Caco-2 (cell line): ENCODE measurements at regions not wholly inside any gene's neighbourhood (a gene's known extent, or its start where the extent isn't known, plus 50 kb on each side); places are given as distances from the start of the nearest gene placed in this dataset.

Source experiments
- BruUV-seq: library from RNA; stranded (reverse); fragments of 400-500 nt; replicated peaks from 2 replicates; lab custom pipeline; 2021; lab: Mats Ljungman, UMichigan
- CTCF ChIA-PET: fragments of 300-600 bp; sonication (Branson Sonifier 250); formaldehyde crosslinking; loops from one replicate; lab custom pipeline; 2022; ENCODE audit warnings: antibody characterized with exemption; lab: Charles Lee
- POLR2A ChIA-PET: fragments of 300-600 bp; sonication (Branson Sonifier 250); formaldehyde crosslinking; loops from one replicate; lab custom pipeline; 2022; ENCODE audit warnings: antibody characterized with exemption; lab: Charles Lee
- DNase-seq, 2 experiments: peaks; one replicate each; pipeline versions ENCODE4 v3.0.0 to v3.0.0-alpha.2; 2020 to 2022
- H3K27me3 ChIP-seq: replicated peaks from 2 replicates; pipeline ENCODE4 v1.6.0; 2011; ENCODE audit warnings: low read length; ENCODE audit not compliant: control insufficient read depth, insufficient read depth
- H3K36me3 ChIP-seq: 2 replicates; pipeline ENCODE4 v1.5.1; 2011; ENCODE audit warnings: low read length; ENCODE audit not compliant: control insufficient read depth, insufficient read depth
- H3K4me1 ChIP-seq: fragments of 250-450 bp; sonication (Bioruptor Pico); 2 replicates; pipeline ENCODE4 v1.5.1; 2020; ENCODE audit warnings: mild to moderate bottlenecking
- H3K4me3 ChIP-seq: 2 replicates; pipeline ENCODE4 v1.5.1; 2011; ENCODE audit warnings: low read depth, mild to moderate bottlenecking, control low read depth, low read length
- H3K9me3 ChIP-seq: fragments of 250-450 bp; sonication (Bioruptor Pico); 2 replicates; pipeline ENCODE4 v1.5.1; 2020; ENCODE audit warnings: mild to moderate bottlenecking, moderate library complexity
- H3K27ac Mint-ChIP-seq: one replicate; pipeline ENCODE4 v1.8.0; 2022; ENCODE audit warnings: mixed read lengths; ENCODE audit not compliant: unreplicated experiment
- H3K27me3 Mint-ChIP-seq: one replicate; pipeline ENCODE4 v1.8.0; 2022; ENCODE audit warnings: mixed read lengths; ENCODE audit not compliant: insufficient read depth, unreplicated experiment
- H3K36me3 Mint-ChIP-seq: one replicate; pipeline ENCODE4 v1.8.0; 2022; ENCODE audit warnings: mild to moderate bottlenecking, mixed read lengths; ENCODE audit not compliant: insufficient read depth, unreplicated experiment
- H3K4me1 Mint-ChIP-seq: one replicate; pipeline ENCODE4 v1.8.0; 2022; ENCODE audit warnings: low read depth, mixed read lengths; ENCODE audit not compliant: unreplicated experiment
- H3K4me3 Mint-ChIP-seq: one replicate; pipeline ENCODE4 v1.8.0; 2022; ENCODE audit warnings: mild to moderate bottlenecking, moderate library complexity, mixed read lengths; ENCODE audit not compliant: unreplicated experiment
- H3K9me3 Mint-ChIP-seq: one replicate; pipeline ENCODE4 v1.8.0; 2022; ENCODE audit warnings: mixed read lengths; ENCODE audit not compliant: unreplicated experiment
- CTCF ChIP-seq, 2 experiments: fragments of 200-600 bp in 1 of 2; IDR thresholded peaks; 1 replicate in 1 of 2; 2 replicates in 1 of 2; pipeline versions ENCODE4 v1.5.1 to v1.8.0; 2011 to 2022; ENCODE audit warnings: antibody characterized with exemption in 1 of 2, control low read depth in 1 of 2, inconsistent platforms in 1 of 2, low read depth in 1 of 2, low read length in 1 of 2, mild to moderate bottlenecking in 1 of 2, moderate library complexity in 1 of 2; ENCODE audit not compliant: insufficient read depth in 1 of 2, severe bottlenecking in 1 of 2, unreplicated experiment in 1 of 2
- intact Hi-C: fragments of 100-400 bp; cut with micrococcal nuclease; formaldehyde crosslinking; loops from one replicate; pipeline ENCODE4 v1.10.0; 2022; ENCODE audit not compliant: unreplicated experiment

GRCh38 chr6:67976486-67976885 is 658.6 kb upstream of the ADGRB3 start:
- no peaks in the 10 kb centered on the region for H3K4me1 ChIP-seq
- intact Hi-C loops: no loop called here
- no peaks in the 10 kb centered on the region for H3K9me3 ChIP-seq
- no peaks in the 10 kb centered on the region for H3K27me3 ChIP-seq
- ChIA-PET CTCF (no interaction called here), POLR2A (no interaction called here)
- H3K36me3 ChIP-seq: no peaks in the 10 kb centered on the region
- Mint-ChIP-seq H3K9me3 (no peaks in the 10 kb centered on the region), H3K27ac (no peak overlapping the region), H3K4me3 (no peak overlapping the region), H3K36me3 (no peaks in the 10 kb centered on the region), H3K4me1 (no peaks in the 10 kb centered on the region), H3K27me3 (no peaks in the 10 kb centered on the region)
- TF ChIP-seq CTCF (IDR thresholded peaks at IDR 0.05; ENCODE audit: insufficient read depth in 1 of 2, low read depth in 1 of 2, low read length in 1 of 2, severe bottlenecking in 1 of 2, unreplicated experiment in 1 of 2): no peak
- no peak overlapping the region for H3K4me3 ChIP-seq
- no TSS peak for BruUV-seq
- DNase-seq: no peak

- no peaks in the 10 kb centered on the region for H3K9me3 Mint-ChIP-seq
- no peak for TF ChIP-seq CTCF (IDR thresholded peaks at IDR 0.05; ENCODE audit: insufficient read depth in 1 of 2, low read depth in 1 of 2, low read length in 1 of 2, severe bottlenecking in 1 of 2, unreplicated experiment in 1 of 2)
- no peak for DNase-seq
- H3K4me1 Mint-ChIP-seq: no peaks in the 10 kb centered on the region
- POLR2A ChIA-PET: no interaction called here
- CTCF ChIA-PET: no interaction called here
- no peaks in the 10 kb centered on the region for H3K27me3 Mint-ChIP-seq
- Histone ChIP-seq H3K4me3 (no peak overlapping the region), H3K9me3 (no peaks in the 10 kb centered on the region), H3K4me1 (no peaks in the 10 kb centered on the region), H3K27me3 (no peaks in the 10 kb centered on the region), H3K36me3 (no peaks in the 10 kb centered on the region)
- BruUV-seq: no TSS peak
- intact Hi-C loops: no loop called here
- H3K36me3 Mint-ChIP-seq: no peaks in the 10 kb centered on the region
- no peak overlapping the region for H3K4me3 Mint-ChIP-seq
- H3K27ac Mint-ChIP-seq: no peak overlapping the region
These were observed 660.2 kb upstream of the ADGRB3 start for GRCh38 chr6:67974931-67975330.

GRCh38 chr6:67971812-67972211 is 663.3 kb upstream of the ADGRB3 start:
- Mint-ChIP-seq H3K36me3 (no peaks in the 10 kb centered on the region), H3K27me3 (peaks cover 4% of the 10 kb centered on the region), H3K27ac (no peak overlapping the region), H3K4me3 (no peak overlapping the region), H3K4me1 (no peaks in the 10 kb centered on the region), H3K9me3 (no peaks in the 10 kb centered on the region)
- Histone ChIP-seq H3K27me3 (no peaks in the 10 kb centered on the region), H3K4me3 (no peak overlapping the region), H3K36me3 (no peaks in the 10 kb centered on the region), H3K9me3 (no peaks in the 10 kb centered on the region), H3K4me1 (no peaks in the 10 kb centered on the region)
- no TSS peak for BruUV-seq
- intact Hi-C loops: no loop called here
- DNase-seq: no peak
- ChIA-PET POLR2A (no interaction called here), CTCF (no interaction called here)
- no peak for TF ChIP-seq CTCF (IDR thresholded peaks at IDR 0.05; ENCODE audit: insufficient read depth in 1 of 2, low read depth in 1 of 2, low read length in 1 of 2, severe bottlenecking in 1 of 2, unreplicated experiment in 1 of 2)
